ENCODE measurements at regions not wholly inside any gene's neighbourhood (a gene's known extent, or its start where the extent isn't known, plus 50 kb on each side); places are given as distances from the start of the nearest gene placed in this dataset.
"Not testable (repeated sequence)": the region's sequence is repeated elsewhere in the genome, so short reads cannot be mapped to it uniquely, and the experiment has no call there.

- not testable (repeated sequence) for H3K27ac Mint-ChIP-seq; H3K14ac ChIP-seq (ENCODE audit: insufficient read depth, low read length); H3K27me3 Mint-ChIP-seq (ENCODE audit: low read depth); DNase-seq; H3K23me2 ChIP-seq (ENCODE audit: insufficient read length, low read depth, low read length, poor library complexity, severe bottlenecking); H2BK120ac ChIP-seq (ENCODE audit: low read depth, low read length, poor library complexity, severe bottlenecking); H3K56ac ChIP-seq (ENCODE audit: insufficient read length, low read depth, low read length); H3K23ac ChIP-seq (ENCODE audit: insufficient read length, low read depth, low read length); H4K20me1 ChIP-seq (ENCODE audit: control insufficient read depth, insufficient read depth, insufficient read length); H3K4me2 ChIP-seq (ENCODE audit: insufficient read depth, insufficient read length, low read length); H4K8ac ChIP-seq (replicated peaks; ENCODE audit: insufficient read length, low read depth, low read length); H3K27me3 ChIP-seq (ENCODE audit: insufficient read depth, low read length); H2AK5ac ChIP-seq (ENCODE audit: insufficient read length, low read length); H3K79me2 ChIP-seq (ENCODE audit: insufficient read depth, low read length); H2BK5ac ChIP-seq (ENCODE audit: insufficient read length, low read length); H3K9me3 ChIP-seq (ENCODE audit: control insufficient read depth, low read depth, low read length); H3K4me1 Mint-ChIP-seq; H3K4ac ChIP-seq (ENCODE audit: low read depth, low read length); H4K5ac ChIP-seq (ENCODE audit: insufficient read length, low read depth, low read length); H3K27ac ChIP-seq (ENCODE audit: insufficient read length, low read depth, low read length); H3K4me3 Mint-ChIP-seq; H2AFZ ChIP-seq (ENCODE audit: low read length); H3K36me3 Mint-ChIP-seq (ENCODE audit: insufficient read depth in 1 of 3, low read depth in 3 of 3); H3K18ac ChIP-seq (ENCODE audit: insufficient read length, low read depth, low read length); H3K9me3 Mint-ChIP-seq; H3K4me1 ChIP-seq (ENCODE audit: insufficient read depth, low read length); H2BK20ac ChIP-seq (ENCODE audit: low read depth, low read length, poor library complexity, severe bottlenecking); H3K9ac ChIP-seq (ENCODE audit: extremely low read depth, insufficient read length, low read length); H3T11ph ChIP-seq (ENCODE audit: low read length); H3K79me1 ChIP-seq (ENCODE audit: insufficient read depth, low read depth, low read length, poor library complexity, severe bottlenecking); H4K91ac ChIP-seq (ENCODE audit: insufficient read length, low read depth, low read length); H2BK15ac ChIP-seq (ENCODE audit: low read depth, low read length); H2BK12ac ChIP-seq (ENCODE audit: insufficient read length, low read depth, low read length)
- no CpG with 5 or more reads among the region's 16 CpGs for WGBS (ENCODE audit: extremely low coverage, insufficient read length, low lambda C conversion rate)
Observed at GRCh38 chr7:73244782-73245311, 63.8 kb downstream of the NSUN5 start.

DNA sequence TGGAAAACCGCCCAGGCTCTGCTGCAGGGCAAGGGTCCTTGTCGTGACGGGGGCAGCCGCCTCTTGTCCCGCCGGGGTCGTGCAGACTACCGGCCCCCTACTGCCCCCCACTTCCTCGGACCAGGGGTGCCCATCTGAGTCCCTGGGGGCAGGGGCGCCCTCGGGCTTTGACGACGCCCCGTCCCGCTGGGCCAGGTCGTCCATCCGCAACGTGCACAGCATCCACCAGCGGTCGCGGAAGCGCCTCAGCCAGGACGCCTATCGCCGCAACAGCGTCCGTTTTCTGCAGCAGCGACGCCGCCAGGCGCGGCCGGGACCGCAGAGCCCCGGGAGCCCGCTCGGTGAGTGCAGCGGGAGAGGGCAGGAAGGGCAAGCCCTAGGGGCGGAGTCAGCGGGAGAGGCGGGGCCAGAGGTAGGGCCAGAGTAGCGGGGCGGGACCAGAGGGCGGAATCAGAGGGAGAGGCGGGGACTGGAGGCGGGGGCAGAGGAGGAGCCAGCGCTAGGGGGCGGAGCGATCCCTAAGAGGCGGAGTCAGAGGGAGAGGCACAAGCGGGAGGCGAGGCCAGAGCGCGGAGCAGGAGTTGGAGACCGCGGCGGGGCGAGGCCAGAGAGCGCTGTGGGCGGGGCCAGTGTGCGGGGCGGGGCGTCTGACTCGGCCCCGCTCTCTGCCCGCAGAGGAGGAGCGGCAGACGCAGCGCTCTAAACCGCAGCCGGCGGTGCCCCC, 73.5 kb downstream of the NSUN5 start:
- H3K23me2 ChIP-seq (ENCODE audit: insufficient read length, low read depth, low read length, poor library complexity, severe bottlenecking); H2BK5ac ChIP-seq (ENCODE audit: insufficient read length, low read length); H3K36me3 Mint-ChIP-seq (ENCODE audit: insufficient read depth in 1 of 3, low read depth in 3 of 3); H3K9ac ChIP-seq (ENCODE audit: extremely low read depth, insufficient read length, low read length); H3K14ac ChIP-seq (ENCODE audit: insufficient read depth, low read length); H2BK20ac ChIP-seq (ENCODE audit: low read depth, low read length, poor library complexity, severe bottlenecking); H3K79me2 ChIP-seq (ENCODE audit: insufficient read depth, low read length); H3T11ph ChIP-seq (ENCODE audit: low read length); H3K79me1 ChIP-seq (ENCODE audit: insufficient read depth, low read depth, low read length, poor library complexity, severe bottlenecking); H3K18ac ChIP-seq (ENCODE audit: insufficient read length, low read depth, low read length); H4K5ac ChIP-seq (ENCODE audit: insufficient read length, low read depth, low read length); H3K4me1 Mint-ChIP-seq; H3K23ac ChIP-seq (ENCODE audit: insufficient read length, low read depth, low read length); H3K27me3 ChIP-seq (ENCODE audit: insufficient read depth, low read length); H3K27me3 Mint-ChIP-seq (ENCODE audit: low read depth); H3K4me2 ChIP-seq (ENCODE audit: insufficient read depth, insufficient read length, low read length); DNase-seq; H2BK12ac ChIP-seq (ENCODE audit: insufficient read length, low read depth, low read length); H4K91ac ChIP-seq (ENCODE audit: insufficient read length, low read depth, low read length); H3K9me3 ChIP-seq (ENCODE audit: control insufficient read depth, low read depth, low read length); H3K4me3 Mint-ChIP-seq; H2AFZ ChIP-seq (ENCODE audit: low read length); H2BK15ac ChIP-seq (ENCODE audit: low read depth, low read length); H3K27ac Mint-ChIP-seq; H2BK120ac ChIP-seq (ENCODE audit: low read depth, low read length, poor library complexity, severe bottlenecking); H3K4me1 ChIP-seq (ENCODE audit: insufficient read depth, low read length); H3K9me3 Mint-ChIP-seq; H3K27ac ChIP-seq (ENCODE audit: insufficient read length, low read depth, low read length); H3K56ac ChIP-seq (ENCODE audit: insufficient read length, low read depth, low read length); H4K20me1 ChIP-seq (ENCODE audit: control insufficient read depth, insufficient read depth, insufficient read length); H2AK5ac ChIP-seq (ENCODE audit: insufficient read length, low read length); H4K8ac ChIP-seq (replicated peaks; ENCODE audit: insufficient read length, low read depth, low read length); H3K4ac ChIP-seq (ENCODE audit: low read depth, low read length): not testable (repeated sequence)
- WGBS (ENCODE audit: extremely low coverage, insufficient read length, low lambda C conversion rate), result no CpG with 5 or more reads among the region's 72 CpGs
